A172 (cell line): ENCODE measurements at regions not wholly inside any gene's neighbourhood (a gene's known extent, or its start where the extent isn't known, plus 50 kb on each side); places are given as distances from the start of the nearest gene placed in this dataset.

ENCODE experiments used
- DNase-seq: peaks from one replicate; pipeline ENCODE4 v3.0.0-alpha.2; 2015; ENCODE audit warnings: low spot score

DNA sequence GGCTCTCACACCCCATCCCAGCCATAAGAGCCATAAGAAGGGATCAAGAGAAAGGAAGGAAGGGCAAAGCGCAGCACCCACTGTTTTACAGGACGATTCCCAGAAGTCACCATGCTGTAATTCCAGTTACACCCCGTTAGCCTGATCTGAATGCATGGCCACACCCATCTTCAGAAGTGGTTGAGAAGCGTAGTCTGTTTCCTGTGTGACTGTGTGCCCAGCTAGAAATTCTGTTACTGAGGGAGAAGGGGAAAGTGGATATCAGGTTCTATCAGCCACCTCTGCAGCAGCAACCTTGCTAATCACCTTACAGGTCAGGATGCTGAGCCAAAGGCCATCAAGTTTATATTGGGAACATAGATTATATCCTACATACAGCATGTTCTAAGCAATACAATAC, 260.0 kb downstream of the ABHD5 start:
- no peak for DNase-seq

DNA sequence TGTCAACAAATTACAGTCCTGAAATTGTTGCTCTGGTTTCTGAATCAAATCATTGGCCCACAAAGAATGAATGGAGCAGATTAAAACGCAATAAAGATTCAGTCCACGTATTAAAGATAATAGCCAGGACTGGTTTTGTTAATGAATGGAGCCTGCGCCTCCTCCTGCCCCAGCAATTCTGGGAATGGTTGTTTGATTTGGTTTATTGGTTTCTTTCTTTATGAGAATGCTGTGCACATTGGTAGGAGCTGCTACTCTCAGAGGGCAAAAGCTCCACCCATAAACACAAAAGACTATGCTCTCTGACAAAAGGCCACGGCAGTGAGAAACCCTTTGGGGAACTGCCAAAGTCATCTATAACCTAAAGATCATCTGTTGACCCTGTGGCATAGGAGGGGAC, 261.1 kb downstream of the ABHD5 start:
- no peak for DNase-seq

DNA sequence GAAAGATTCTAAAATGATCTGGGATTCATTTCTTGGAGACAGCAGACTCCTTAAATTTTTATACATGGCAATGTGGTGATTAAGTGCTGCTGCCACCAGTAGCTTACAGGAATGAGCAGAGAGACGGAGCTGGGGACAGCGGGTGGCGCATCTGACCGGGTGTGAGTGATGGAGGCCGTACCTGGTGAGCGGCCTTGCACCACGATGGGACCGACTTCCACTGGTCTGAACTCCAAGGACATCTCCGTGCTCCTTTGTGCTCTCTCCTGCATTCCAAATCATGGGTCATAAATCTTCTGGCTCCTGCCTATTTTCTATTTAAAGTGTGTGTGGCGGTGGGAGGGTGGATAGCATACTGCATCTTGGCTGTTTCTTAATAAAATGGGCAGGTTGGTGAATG, 262.6 kb downstream of the ABHD5 start:
- no peak for DNase-seq

DNA sequence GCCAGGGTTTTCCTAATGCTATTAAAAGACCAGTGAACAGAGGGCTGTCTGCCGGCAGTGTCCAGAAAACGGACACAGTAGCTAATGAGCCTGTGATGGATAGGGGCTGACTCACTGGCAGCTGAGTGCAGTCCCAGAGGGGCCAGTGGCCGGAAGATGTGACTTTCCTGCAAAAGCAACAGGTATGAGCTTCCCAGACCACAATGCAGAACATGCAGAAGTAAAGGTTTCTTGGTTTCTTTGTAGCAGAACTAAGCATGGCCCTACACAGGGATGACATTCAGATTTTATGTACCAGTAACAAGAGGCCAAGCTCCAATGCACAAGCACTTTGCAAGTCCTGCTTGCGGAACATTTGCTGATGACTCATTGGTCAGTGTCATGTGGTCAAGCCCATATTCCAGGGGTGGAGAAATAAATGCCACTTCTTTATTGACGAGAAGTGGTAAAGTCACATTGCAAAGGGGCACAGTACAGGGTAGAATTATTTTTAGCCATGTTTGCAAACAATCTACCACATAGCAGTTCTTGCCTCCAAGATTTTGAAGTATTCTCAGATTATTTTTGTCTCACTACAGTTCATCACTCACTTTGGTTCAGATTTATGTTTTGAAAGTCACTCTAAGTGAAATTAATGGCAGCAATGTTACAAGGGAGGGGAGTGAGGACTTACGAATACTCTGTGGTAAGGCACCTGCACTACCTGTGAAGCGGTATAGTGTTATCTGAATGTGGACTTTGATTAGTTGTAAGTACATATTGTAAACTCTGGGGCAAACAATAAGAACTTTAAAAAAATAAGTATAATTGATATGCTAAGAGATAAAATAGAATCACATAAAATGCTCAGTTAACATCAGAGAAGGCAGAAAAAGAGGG, 263.3 kb downstream of the ABHD5 start:
- DNase-seq, result peak; percentile 88

DNA sequence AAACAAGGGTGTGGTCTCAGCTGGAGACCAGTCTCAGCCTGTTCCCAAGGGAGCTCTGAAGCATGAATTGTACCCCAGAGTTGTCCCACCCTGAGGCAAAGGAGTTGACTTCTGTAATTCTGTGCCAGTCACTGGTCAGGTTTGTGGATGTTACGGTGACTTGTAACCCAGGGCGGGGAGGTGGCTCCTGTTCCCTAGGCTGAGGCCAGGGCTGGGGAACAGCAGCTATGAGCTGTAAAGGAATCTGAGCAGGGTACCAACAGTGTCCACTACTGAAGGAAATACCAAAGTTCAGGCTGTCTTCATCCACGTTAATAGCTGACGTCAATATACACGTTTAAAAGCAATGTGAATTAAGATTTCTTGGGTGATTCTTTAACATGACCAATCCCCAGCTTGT, 266.2 kb downstream of the ABHD5 start:
- no peak for DNase-seq

DNA sequence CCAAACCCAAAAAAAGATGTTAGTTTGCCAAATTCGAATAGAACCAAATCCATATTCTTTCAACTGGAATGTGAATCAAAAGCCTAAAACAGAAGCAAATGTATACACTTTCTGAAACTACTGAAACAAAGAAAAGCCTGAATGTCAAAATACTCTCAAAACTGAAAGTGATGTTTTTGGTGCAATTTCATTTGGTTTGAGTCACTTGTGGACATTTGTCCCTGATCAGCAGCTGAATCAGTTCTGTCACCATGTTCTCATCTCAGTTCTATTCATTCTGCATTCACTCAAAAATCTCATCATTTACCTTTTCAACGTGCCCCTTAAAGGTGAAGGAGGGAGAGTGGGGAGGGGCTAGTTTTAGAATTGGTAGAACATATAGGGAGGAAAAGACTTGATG, 266.8 kb downstream of the ABHD5 start:
- no peak for DNase-seq

DNA sequence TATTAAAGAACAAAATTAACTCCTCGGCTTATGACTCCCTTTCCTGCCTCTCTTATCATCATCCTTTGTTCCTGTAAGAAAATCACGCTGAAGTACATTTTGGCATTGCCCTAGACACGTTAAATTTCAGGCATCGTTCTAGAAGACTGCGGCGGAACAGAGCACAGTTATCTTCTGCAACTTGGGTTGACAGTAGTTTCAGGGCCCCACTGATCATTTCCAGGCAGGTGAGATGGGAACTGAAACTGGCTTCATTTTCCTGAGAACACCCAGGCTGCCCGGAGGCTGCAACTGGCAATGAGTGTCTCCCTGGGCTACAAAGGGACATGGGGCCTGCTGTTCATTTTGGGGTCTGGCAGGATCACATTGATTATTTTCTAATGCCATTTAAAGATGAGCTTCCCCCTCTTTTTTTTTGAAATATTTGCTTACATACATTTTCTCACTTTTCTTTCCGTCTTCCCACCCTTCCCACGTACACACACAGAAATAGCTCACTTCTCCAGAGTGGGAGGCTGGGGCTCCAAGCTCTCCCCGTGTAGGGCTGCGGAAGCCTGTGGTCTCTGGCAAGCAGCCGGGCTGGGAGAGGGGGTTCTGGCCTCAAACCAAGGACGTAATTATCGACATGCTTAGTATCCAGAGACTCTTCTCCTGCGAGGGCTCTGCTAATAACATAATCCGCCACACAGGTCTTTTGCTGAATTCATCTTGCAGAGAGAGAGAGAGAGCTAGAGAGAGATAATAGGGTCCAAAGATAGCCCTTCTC, 267.4 kb downstream of the ABHD5 start:
- DNase-seq, result no peak

DNA sequence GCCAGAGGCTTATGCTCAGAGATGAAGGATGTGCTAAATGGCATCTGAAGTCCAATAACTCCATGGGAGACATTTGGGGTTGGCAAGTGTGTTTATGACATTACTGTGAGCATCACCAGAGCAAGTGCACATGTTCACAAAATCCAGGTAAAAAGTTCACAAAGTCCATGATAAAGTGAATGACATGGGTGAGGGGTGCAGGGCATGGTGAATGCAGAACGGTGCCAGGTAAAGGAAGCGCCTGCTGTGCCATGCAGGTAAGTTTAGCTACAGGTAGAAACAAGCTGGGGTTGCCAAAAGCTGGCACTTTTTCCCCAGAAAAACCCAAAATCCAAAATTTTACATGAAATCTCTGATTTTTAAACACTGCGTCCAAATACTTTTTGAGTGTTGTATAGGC, 268.2 kb downstream of the ABHD5 start:
- DNase-seq, result no peak

DNA sequence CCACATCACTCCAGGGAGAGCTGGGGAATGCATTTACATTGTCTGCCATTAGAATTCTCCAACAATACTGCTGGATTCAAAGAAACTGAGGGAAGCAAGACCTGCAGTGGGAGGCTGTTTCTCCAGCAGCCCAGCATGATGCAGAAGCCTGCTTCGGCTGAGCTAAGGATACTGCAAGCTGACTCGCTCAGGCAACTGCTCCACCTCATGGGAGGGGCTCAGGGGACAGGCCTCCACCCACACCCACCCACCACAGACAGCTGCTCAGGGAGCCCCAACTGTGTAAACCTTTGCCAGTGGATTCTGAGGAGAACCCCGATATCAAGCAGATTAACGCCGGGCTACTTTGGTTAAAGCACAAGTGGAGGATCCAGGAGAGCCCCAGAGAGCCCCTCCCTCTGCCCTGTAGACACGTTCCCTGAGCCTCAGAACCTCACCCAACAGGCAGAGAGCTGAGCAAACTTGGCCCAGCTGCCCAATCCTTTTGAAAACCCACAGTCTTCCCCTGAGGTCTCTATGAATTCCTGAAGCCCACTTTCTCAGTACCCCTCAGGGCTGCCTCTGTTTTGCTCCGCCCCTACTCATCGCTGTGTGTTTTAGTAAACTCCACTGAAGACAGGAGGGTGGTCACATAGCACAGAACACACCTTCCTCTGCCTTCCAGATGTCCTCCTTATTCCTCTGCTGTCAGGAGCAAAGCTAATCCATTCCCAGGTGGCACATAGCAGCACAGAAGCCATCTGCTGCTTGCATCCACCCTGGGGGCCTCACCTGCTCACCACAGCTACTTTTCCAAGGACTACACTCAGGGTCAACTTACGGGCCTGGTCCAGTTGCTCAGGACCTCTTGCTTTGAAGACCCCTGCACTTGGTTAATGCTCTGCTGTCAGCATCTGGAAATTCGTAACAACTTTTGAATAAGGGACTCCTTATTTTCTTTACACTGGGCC, 269.0 kb downstream of the ABHD5 start:
- no peak for DNase-seq

DNA sequence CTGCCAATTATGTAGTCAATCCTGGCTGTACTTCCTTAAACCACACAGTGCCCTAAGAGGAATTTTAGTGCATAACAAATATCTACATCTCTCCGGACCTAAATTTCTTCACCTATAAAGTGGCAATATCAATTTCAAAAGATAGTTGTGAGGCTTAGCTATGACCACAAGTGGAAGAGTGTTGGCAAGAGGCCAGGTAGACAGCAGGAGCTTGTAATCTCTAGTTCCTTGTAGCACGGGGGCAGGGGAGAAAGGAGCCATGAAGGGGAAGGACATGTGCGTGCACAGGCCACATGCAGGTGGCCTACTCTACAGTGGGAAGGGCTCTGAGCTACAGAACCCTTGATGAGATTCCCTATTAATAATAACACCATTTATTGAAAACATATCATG, 269.7 kb downstream of the ABHD5 start:
- DNase-seq, result no peak

DNA sequence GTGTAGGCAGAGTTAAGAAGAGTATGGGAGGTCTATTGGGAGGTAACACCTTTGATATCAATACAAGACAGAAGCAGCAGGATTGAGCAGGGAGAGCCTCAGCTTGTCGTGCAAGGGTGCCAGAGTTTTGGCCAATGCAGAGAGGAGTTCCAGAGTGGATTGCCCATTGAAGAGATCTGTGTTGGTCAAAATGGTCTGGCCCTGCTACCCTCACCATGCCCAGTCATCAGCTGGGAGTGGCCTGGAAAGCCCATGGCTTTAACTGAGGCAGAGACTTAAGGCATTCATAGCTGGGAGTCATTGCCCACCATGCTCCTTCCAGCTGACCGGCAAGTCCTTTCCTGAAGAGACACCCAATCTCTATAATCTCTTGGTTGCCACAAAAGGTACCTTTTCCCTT, 271.3 kb downstream of the ABHD5 start:
- no peak for DNase-seq

DNA sequence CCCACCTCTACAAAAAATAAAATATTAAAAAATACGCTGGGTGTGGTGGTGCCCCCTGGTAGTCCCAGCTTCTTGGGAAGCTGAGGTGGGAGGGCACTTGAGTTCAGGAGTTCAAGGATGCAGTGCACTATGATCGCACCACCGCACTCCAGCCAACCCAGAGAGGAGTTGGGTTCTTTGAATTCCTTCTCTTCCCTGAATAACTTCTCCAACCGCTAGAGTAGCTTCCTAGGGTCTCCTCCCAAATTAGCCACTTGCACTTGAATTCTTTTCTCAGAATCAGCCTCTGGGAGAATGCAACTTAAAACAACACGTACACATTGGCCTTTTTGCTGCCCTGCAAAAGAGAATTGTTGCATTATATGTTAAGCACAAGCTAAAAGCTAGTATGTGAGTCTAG, 272.5 kb downstream of the ABHD5 start:
- no peak for DNase-seq

DNA sequence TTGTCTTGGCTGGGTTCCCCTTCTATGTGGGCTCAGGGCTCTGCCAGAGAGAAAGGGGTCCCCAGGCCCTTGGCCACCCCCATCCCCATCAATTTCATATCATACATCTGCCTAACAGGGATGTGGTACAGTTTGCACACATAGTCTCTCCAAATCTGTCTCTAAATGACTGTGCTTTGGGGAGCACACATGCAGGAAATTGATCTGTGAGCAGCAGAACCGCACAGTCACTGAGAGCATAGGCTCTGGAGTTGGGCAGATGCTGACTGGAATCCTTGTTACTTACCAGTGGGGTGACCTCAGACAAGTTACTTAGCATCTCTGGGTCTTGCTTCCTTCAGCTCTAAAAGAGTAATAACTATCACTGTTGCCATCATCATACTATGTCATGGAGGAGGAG, 273.9 kb downstream of the ABHD5 start:
- DNase-seq, result no peak

DNA sequence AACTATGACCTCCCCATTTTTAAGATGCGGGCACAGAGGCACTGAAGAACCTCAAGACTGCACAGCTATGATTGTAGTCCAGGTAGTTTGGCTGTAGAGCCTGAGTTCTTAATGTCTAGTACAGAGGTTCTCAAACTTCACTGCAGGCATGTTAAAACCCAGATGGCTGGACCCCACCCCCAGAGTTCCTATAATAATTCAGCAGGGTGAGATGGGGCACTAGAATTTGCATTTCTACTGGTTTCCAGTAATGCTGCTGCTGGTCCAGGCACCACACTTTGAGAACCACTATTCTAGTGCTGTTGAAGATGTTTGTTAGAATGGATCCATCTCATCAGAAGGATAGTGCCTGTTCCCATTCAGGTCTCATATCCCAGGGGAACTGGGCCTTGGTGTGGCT, 274.9 kb downstream of the ABHD5 start:
- DNase-seq, result no peak

DNA sequence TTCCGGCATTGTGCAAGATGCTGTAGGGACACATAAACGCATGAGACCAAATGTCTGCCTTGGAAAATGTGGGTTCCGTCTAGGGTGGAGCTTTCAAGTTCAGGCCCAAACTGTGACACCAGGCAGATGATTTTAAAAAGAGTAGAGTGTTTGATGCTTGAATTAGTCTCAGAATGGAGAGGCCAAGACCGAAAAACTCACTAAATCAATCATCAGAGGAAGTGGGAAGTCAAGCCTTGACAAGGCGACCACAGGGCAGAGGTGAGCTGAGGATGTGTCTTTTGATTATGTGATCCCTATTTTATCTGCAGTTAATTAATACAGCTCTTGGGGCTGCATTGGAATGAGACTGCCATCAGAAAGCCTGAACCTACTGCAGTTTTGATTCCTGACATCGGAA, 275.4 kb downstream of the ABHD5 start:
- no peak for DNase-seq

DNA sequence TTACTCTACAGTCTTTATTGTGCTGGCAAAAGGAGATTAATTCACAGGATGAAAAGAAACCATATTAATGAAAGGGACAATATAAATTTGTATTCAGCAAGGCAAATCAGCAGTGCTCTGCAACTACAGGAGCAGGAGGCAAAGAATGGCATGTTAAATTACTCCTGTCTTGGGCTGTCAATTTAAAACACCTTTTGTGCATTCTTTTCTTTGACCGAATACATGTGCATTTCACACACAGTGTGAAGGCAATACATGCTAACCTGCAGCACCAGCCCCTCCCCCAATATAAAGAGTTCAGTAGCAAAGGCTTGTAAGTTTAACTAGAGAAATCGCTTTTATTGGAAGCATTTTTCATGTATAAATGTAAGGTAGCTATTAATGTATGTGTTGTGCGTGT, 275.2 kb upstream of the TOPAZ1 start:
- DNase-seq, result no peak

DNA sequence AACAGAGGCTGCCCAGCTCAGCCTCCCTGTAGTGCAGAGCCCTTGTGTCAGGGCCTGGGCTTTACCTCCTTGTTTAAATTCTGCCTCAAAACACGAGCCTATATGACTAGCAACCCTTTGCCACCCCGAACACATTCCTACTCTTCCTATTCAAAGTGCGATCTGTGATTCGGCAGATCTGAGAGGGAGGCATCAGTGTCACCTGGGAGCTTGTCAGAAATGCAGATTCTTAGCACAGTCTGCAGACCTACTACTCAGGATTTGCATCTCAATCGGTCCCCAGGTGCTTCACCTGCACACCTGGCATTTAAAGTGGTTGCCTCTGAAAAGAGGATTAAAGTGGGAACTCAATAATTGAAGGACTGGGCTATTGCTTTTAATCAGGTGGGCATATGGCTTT, 273.2 kb upstream of the TOPAZ1 start:
- DNase-seq, result no peak

DNA sequence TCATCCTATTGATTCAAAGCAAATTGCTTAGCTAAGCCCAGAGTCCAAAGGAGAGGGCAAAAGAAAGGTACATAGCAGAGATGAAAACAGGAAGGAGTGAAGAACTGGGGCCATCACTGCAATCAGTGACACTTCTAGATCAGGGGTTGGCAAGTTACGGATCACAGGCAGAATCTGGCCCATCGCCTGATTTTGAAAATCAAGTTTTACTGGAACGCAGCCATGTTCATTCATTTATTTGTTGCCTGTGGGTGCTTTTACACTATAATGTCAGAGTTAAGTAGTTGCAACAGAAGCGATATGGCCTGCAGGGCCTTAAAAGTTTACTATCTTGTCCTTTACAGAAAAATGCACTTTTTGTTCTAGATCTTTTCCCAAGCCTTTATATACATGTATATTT, 271.7 kb upstream of the TOPAZ1 start:
- DNase-seq, result no peak

DNA sequence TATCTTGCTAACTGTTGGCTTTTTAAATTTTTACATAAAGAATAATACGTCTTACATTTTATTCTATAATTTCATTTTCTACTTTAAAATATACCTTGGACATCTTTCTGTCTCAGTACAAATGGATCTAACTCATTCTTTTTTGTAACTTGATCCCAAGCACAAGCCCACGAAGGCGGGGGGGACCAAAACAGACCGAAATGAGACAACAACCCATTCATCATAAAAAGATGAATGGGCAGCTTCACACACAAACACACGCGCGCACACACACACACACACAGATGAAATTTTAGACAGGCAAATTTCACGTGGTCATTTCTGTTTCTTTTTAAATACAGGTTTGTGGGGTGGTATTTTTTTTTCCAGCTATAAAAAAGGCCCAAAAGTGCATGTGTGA, 271.3 kb upstream of the TOPAZ1 start:
- DNase-seq, result no peak

DNA sequence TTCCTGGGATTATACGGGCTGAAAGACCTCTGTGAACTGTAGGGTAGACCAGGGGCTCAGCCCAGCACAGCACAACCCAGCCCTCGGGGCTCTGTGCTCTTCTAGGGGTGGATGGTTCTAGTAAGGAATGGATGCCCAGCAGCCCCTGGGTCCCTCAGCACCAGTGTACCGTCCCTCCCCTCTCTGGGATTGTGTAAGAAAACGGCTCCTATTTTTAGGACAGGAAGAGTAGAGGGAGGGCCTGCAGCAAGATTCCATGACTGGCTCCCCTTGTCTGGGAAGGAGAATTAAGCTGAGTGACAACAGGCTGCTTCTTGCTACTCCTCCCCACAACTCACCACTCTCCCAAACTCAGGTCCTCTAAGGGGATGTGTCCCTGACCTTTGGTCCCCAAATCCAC, 270.8 kb upstream of the TOPAZ1 start:
- no peak for DNase-seq

DNA sequence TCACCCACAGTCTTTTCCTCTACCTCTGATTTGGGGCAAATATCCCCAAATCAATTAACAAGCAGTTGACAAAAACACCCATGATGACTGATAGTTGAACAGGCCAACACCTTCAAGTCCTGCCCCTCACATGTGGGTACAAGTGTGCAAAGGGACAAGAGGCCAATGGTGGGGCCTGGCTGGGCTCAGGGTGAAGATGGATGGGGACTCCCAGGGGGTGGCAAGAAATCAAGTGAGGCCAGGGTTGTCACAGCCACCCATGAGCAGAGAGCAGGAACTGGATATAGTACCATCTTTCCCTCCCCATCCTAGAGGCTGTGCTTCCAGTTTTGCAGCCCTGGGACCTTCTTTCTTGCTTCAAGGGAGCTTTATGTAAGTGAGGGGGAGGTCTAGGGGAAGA, 270.2 kb upstream of the TOPAZ1 start:
- DNase-seq, result no peak

DNA sequence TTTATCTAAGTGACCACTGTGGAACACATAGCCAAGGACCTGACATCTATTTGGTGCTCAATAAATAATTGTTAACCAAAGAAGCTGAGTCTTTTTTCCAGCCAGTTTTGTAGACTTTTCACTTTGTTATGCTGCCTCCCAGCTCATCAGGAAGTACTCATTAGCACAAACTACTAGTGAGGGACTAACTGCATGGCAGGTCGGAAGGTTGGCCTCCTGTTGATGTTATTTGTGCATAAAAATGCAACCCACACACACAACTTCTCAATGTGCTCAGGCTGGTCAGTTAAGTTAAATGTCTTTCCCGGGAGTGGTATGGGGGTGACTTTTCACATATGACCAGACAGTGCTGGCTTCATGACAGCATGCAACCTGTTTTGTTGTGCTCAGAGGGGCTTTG, 263.0 kb upstream of the TOPAZ1 start:
- DNase-seq, result no peak
